ENCODE measurements at regions not wholly inside any gene's neighbourhood (a gene's known extent, or its start where the extent isn't known, plus 50 kb on each side); places are given as distances from the start of the nearest gene placed in this dataset.

DNA sequence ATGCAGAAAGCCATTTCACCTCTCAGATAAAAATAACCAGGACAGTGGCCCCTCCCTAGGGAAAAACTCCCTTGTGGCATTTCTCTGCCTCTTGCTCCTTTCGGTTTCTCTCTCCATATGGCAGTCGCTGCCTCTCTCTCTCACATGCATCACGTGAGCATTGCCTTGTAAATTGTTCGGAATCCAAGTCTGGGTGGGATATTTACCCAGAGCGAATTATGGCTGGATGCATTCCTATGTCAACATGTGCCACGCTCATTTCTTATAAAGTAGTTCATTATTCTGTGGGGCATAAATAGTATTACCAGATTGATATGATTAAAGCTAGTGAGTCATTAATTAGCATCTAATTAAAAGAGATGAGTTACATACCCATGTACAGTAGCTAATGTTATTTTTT lies 392.9 kb downstream of the INSC start:
- Histone ChIP-seq H3K9me3 (no peaks in the 10 kb centered on the region), H3K27ac (no peak overlapping the region), H3K4me1 (no peaks in the 10 kb centered on the region), H3K36me3 (no peaks in the 10 kb centered on the region), H3K4me3 (no peak overlapping the region), H3K27me3 (no peaks in the 10 kb centered on the region)
- no peak for TF ChIP-seq POLR2A (IDR thresholded peaks at IDR 0.05)
- TF ChIP-seq, protein P1, sequence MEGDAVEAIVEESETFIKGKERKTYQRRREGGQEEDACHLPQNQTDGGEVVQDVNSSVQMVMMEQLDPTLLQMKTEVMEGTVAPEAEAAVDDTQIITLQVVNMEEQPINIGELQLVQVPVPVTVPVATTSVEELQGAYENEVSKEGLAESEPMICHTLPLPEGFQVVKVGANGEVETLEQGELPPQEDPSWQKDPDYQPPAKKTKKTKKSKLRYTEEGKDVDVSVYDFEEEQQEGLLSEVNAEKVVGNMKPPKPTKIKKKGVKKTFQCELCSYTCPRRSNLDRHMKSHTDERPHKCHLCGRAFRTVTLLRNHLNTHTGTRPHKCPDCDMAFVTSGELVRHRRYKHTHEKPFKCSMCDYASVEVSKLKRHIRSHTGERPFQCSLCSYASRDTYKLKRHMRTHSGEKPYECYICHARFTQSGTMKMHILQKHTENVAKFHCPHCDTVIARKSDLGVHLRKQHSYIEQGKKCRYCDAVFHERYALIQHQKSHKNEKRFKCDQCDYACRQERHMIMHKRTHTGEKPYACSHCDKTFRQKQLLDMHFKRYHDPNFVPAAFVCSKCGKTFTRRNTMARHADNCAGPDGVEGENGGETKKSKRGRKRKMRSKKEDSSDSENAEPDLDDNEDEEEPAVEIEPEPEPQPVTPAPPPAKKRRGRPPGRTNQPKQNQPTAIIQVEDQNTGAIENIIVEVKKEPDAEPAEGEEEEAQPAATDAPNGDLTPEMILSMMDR (IDR thresholded peaks at IDR 0.05): no peak
- intact Hi-C loops (cut with DNase I; ENCODE audit: low total_unique reads): no loop called here
- DNase-seq: no peak

DNA sequence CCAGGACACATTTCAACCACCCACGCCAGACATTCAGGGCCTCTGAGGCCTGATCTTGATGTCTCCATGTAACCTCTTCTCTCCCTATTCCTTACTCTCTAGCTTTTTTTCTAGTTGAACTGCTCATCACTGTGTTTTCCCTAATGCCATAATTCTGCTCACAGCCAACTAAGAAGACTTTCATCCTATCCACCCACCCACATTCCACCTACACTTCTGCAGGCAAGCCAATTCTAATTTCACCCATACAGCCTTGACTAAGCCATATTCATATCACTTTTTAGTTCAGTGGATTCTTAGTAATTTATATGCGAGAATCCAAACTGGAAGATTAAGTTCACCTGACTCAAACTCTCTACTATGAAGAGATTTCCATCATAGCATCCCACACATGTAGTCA lies 394.4 kb downstream of the INSC start:
- no peak overlapping the region for H3K27ac ChIP-seq
- intact Hi-C loops (cut with DNase I; ENCODE audit: low total_unique reads): no loop called here
- H3K4me1 ChIP-seq: no peaks in the 10 kb centered on the region
- no peaks in the 10 kb centered on the region for H3K9me3 ChIP-seq
- no peaks in the 10 kb centered on the region for H3K27me3 ChIP-seq
- H3K4me3 ChIP-seq: no peak overlapping the region
- DNase-seq: no peak
- no peaks in the 10 kb centered on the region for H3K36me3 ChIP-seq
- TF ChIP-seq, protein P1 (IDR thresholded peaks at IDR 0.05): no peak
- no peak for TF ChIP-seq POLR2A (IDR thresholded peaks at IDR 0.05)

DNA sequence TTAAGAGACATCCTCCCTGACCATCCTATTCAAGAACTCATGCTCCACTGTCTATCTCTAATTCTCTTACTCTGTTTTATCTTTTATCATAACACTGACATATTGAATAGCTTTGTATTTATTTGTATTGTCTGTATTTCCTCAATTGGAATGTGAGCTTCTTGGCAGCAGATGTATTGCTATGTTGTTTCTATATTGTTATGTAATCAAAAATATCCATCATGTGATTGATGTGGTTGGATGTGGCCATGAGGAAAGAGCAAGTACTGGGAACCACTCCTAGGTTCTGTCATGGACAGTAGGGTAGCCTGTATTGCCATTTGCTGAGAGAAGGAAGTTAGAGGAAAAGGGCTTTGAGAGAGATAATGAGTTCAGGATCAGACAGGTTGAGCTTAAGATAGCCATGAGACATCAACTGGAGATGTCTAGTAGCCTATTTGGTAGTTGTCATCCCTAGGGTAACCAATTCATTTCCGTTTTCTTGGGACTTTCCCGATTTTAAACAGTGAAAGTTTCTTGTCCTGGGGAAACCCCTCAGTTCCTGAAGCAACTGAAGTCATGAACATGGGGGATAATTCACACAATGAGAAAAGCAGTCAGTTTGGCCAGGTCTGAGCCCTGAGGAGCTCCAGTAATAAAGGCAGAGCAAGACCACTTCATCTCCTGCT lies 404.5 kb downstream of the INSC start:
- TF ChIP-seq POLR2A (IDR thresholded peaks at IDR 0.05): no peak
- TF ChIP-seq, protein P1 (IDR thresholded peaks at IDR 0.05): no peak
- no peak for DNase-seq
- intact Hi-C loops (cut with DNase I; ENCODE audit: low total_unique reads): no loop called here
- no peaks in the 10 kb centered on the region for H3K27me3 ChIP-seq
- peaks cover 0 to 2% of the 10 kb centered on the region in 2 donors for H3K9me3 ChIP-seq
- no peaks in the 10 kb centered on the region for H3K36me3 ChIP-seq
- H3K27ac ChIP-seq: no peak overlapping the region
- H3K4me1 ChIP-seq: no peaks in the 10 kb centered on the region
- no peak overlapping the region for H3K4me3 ChIP-seq

DNA sequence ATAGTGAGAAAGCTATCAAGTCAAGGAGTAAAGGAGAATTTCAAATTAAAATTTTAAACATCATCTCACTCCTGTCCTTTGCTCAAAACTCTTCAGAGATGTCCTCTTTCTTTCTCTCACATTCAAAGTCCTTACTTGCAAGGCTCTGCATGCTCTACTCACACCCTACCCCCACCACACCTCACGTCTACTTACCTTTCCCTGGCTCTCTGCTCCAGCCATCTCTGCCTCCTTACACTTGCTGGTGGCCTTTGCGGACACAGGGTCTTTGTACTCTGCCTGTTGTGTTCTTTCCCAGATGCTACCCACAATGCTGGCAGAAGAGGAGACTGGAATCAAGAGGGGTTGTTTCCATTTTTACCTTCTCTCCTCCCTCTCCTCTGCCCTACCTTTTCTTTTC lies 405.2 kb downstream of the INSC start:
- Histone ChIP-seq H3K4me3 (no peak overlapping the region), H3K9me3 (peaks cover 0 to 2% of the 10 kb centered on the region in 2 donors), H3K27ac (no peak overlapping the region), H3K36me3 (no peaks in the 10 kb centered on the region), H3K27me3 (no peaks in the 10 kb centered on the region), H3K4me1 (no peaks in the 10 kb centered on the region)
- DNase-seq: no peak
- intact Hi-C loops (cut with DNase I; ENCODE audit: low total_unique reads): no loop called here
- TF ChIP-seq, protein P1 (IDR thresholded peaks at IDR 0.05): no peak
- no peak for TF ChIP-seq POLR2A (IDR thresholded peaks at IDR 0.05)

DNA sequence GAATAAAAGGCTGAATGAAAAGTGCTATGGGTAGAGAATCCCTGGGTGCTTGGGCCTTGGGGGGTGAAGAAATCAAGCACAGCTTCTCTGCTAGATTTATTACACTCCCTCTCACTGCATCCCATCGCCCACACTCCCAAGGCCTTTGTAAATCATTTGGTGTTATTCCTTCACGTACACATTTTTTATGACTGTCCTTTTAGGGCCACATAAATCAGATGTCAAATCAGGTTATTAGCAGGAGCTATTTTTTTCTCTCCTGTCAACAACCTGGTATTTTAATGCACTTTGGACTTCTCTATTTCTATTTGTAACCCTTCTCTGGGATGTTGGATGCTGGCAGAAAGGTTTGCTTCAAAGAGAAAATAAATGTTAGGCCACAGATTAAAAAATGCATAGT lies 408.8 kb downstream of the INSC start:
- H3K27ac ChIP-seq: no peak overlapping the region
- no peaks in the 10 kb centered on the region for H3K27me3 ChIP-seq
- no peaks in the 10 kb centered on the region for H3K4me1 ChIP-seq
- H3K36me3 ChIP-seq: peaks cover 0 to 3% of the 10 kb centered on the region in 2 donors
- no peak for DNase-seq
- TF ChIP-seq, protein P1 (IDR thresholded peaks at IDR 0.05): no peak
- TF ChIP-seq POLR2A (IDR thresholded peaks at IDR 0.05): no peak
- no peak overlapping the region for H3K4me3 ChIP-seq
- intact Hi-C loops (cut with DNase I; ENCODE audit: low total_unique reads): no loop called here
- H3K9me3 ChIP-seq: peaks cover 0 to 5% of the 10 kb centered on the region in 2 donors

All from uterus (tissue), 3 donors.